Nucleus accumbens (tissue), 56 donors: ENCODE measurements at regions not wholly inside any gene's neighbourhood (a gene's known extent, or its start where the extent isn't known, plus 50 kb on each side); places are given as distances from the start of the nearest gene placed in this dataset.
"Not testable (repeated sequence)": the region's sequence is repeated elsewhere in the genome, so short reads cannot be mapped to it uniquely, and the experiment has no call there.

Source experiments
- DNase-seq, 56 donors: peaks; one replicate each; lab custom pipeline; 2025; lab: John Stamatoyannopoulos, UW

GRCh38 chr12:5259523-5259922 is 172.4 kb upstream of the NTF3 start:
- DNase-seq: peak in 1 of 56 donors; percentile 2

- DNase-seq: no peak
These were observed 171.8 kb upstream of the NTF3 start for GRCh38 chr12:5260086-5260485.

- DNase-seq: no peak
These were observed 171.3 kb upstream of the NTF3 start for GRCh38 chr12:5260591-5261086.

GRCh38 chr12:5262450-5262849 is 169.5 kb upstream of the NTF3 start:
- DNase-seq: no peak

- DNase-seq: no peak
These were observed 169.0 kb upstream of the NTF3 start for GRCh38 chr12:5262885-5263284.

GRCh38 chr12:5264006-5264405 is 167.9 kb upstream of the NTF3 start:
- no peak for DNase-seq

- no peak for DNase-seq
These were observed 164.1 kb upstream of the NTF3 start for GRCh38 chr12:5267603-5268423.

- no peak for DNase-seq
These were observed 163.3 kb upstream of the NTF3 start for GRCh38 chr12:5268424-5269210.

- no peak for DNase-seq
These were observed 162.1 kb upstream of the NTF3 start for GRCh38 chr12:5269846-5270245.

GRCh38 chr12:5272018-5272785 is 159.7 kb upstream of the NTF3 start:
- no peak for DNase-seq

GRCh38 chr12:5273709-5274108 is 158.2 kb upstream of the NTF3 start:
- no peak for DNase-seq

GRCh38 chr12:5276327-5276880 is 155.5 kb upstream of the NTF3 start:
- DNase-seq: no peak

- no peak for DNase-seq
These were observed 151.8 kb upstream of the NTF3 start for GRCh38 chr12:5280086-5280485.

- not testable (repeated sequence) for DNase-seq
These were observed 141.5 kb upstream of the NTF3 start for GRCh38 chr12:5290368-5290767.

- DNase-seq: no peak
These were observed 139.3 kb upstream of the NTF3 start for GRCh38 chr12:5292651-5293050.

- no peak for DNase-seq
These were observed 138.1 kb upstream of the NTF3 start for GRCh38 chr12:5293773-5294172.

GRCh38 chr12:5294274-5295070 is 137.4 kb upstream of the NTF3 start:
- no peak for DNase-seq

GRCh38 chr12:5295151-5295550 is 136.8 kb upstream of the NTF3 start:
- no peak for DNase-seq

GRCh38 chr12:5295996-5296395 is 135.9 kb upstream of the NTF3 start:
- DNase-seq: no peak

GRCh38 chr12:5301539-5301938 is 130.4 kb upstream of the NTF3 start:
- no peak for DNase-seq
